ENCODE measurements at regions not wholly inside any gene's neighbourhood (a gene's known extent, or its start where the extent isn't known, plus 50 kb on each side); places are given as distances from the start of the nearest gene placed in this dataset.

GRCh38 chr21:38729291-38729690 lies 76.4 kb upstream of the ETS2 start:
- TF ChIP-seq POLR2A (IDR thresholded peaks at IDR 0.05; ENCODE audit: low read length), result no peak
- no peak for TF ChIP-seq GATA1 (IDR thresholded peaks at IDR 0.05; ENCODE audit: low read depth, low read length)
